ENCODE measurements at regions not wholly inside any gene's neighbourhood (a gene's known extent, or its start where the extent isn't known, plus 50 kb on each side); places are given as distances from the start of the nearest gene placed in this dataset.

GRCh38 chr2:176601066-176601465 is 331.8 kb downstream of the MTX2 start:
- 45 to 50% methylated on average over 2 of the region's 2 CpGs for WGBS, 2 donors
- DNase-seq (no peak), ATAC-seq (no peak), FAIRE-seq (no peak)
- TF ChIP-seq, protein P1, sequence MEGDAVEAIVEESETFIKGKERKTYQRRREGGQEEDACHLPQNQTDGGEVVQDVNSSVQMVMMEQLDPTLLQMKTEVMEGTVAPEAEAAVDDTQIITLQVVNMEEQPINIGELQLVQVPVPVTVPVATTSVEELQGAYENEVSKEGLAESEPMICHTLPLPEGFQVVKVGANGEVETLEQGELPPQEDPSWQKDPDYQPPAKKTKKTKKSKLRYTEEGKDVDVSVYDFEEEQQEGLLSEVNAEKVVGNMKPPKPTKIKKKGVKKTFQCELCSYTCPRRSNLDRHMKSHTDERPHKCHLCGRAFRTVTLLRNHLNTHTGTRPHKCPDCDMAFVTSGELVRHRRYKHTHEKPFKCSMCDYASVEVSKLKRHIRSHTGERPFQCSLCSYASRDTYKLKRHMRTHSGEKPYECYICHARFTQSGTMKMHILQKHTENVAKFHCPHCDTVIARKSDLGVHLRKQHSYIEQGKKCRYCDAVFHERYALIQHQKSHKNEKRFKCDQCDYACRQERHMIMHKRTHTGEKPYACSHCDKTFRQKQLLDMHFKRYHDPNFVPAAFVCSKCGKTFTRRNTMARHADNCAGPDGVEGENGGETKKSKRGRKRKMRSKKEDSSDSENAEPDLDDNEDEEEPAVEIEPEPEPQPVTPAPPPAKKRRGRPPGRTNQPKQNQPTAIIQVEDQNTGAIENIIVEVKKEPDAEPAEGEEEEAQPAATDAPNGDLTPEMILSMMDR (IDR thresholded peaks at IDR 0.05), result no peak
- H3K27ac ChIP-seq, result no peak overlapping the region
- no peaks in the 10 kb centered on the region for H3K36me3 ChIP-seq
- intact Hi-C loops (cut with DNase I), result no loop called here
- H3K9me3 ChIP-seq, result no peaks in the 10 kb centered on the region
- no peaks in the 10 kb centered on the region for H3K4me1 ChIP-seq
- no peak overlapping the region for H3K4me3 ChIP-seq
- H3K27me3 ChIP-seq, result no peaks in the 10 kb centered on the region

DNA sequence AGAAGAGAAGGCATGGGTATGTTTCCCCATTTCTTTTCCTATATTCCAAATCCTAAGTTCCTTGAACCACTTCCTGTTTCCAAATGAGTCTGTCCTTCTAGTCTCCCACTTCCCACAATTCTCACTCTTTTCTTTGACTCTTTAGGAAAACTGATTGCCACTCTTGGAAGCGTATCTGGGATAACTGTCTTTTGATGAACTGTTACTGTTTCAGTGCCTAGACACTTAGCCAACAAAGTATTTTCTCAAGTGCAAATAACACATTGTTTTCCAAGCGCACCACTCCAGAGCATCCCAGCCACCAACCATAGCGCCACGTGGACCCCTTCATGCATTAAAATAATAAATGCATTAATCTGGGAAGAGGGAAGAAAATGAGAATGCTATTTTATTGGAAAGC is 342.8 kb downstream of the MTX2 start:
- H3K9me3 ChIP-seq, result no peaks in the 10 kb centered on the region
- no peaks in the 10 kb centered on the region for H3K36me3 ChIP-seq
- H3K4me1 ChIP-seq, result no peaks in the 10 kb centered on the region
- WGBS, 2 donors, result 80 to 82% methylated on average over 4 of the region's 4 CpGs
- H3K27ac ChIP-seq, result no peak overlapping the region
- no peak for DNase-seq
- intact Hi-C loops (cut with DNase I), result no loop called here
- H3K4me3 ChIP-seq, result no peak overlapping the region
- TF ChIP-seq, protein P1 (IDR thresholded peaks at IDR 0.05), result no peak
- peaks cover 0 to 8% (median 0%) of the 10 kb centered on the region in 4 donors for H3K27me3 ChIP-seq
- FAIRE-seq, result no peak
- ATAC-seq, result no peak

GRCh38 chr2:176612736-176613135 is 343.5 kb downstream of the MTX2 start:
- no peak for FAIRE-seq
- Histone ChIP-seq H3K27me3 (peaks cover 0 to 8% (median 0%) of the 10 kb centered on the region in 4 donors), H3K4me1 (no peaks in the 10 kb centered on the region), H3K9me3 (no peaks in the 10 kb centered on the region), H3K36me3 (no peaks in the 10 kb centered on the region), H3K4me3 (no peak overlapping the region), H3K27ac (no peak overlapping the region)
- WGBS, 2 donors, result 20 to 26% methylated on average over 3 of the region's 3 CpGs
- no peak for ATAC-seq
- TF ChIP-seq, protein P1 (IDR thresholded peaks at IDR 0.05), result no peak
- intact Hi-C loops (cut with DNase I), result no loop called here
- DNase-seq, result no peak

DNA sequence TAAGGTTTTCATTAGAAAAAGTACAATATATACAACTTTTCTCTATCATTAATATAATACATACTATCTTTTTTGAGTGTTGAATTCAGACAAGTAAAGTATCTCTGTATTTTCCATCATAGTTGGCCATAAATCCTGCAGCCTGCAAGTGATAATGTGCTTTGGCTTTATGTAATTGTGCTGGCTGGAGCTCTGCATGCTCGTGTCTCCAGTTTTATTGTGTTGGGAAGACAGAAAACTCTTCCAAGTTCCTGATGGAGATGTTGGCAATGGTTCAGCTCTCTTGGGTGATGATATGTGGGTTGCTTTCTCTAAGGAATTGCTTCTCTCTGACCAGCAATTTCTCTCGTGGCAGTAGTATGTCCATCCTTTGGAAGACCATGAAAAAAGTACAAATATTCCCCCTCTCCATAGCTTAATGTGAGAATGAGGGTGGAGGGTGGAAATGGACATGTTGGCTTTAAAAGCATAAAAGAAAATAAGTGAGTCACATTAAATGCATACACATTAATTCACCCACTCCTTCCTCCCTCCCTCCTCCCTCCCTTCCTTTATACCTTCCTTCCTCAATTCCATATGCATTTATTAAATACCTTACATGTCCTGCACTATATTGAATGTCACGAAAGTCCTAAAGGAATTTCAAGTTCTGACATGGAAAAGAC is 344.2 kb downstream of the MTX2 start:
- Histone ChIP-seq H3K4me1 (no peaks in the 10 kb centered on the region), H3K36me3 (no peaks in the 10 kb centered on the region), H3K27me3 (peaks cover 0 to 8% (median 0%) of the 10 kb centered on the region in 4 donors), H3K27ac (no peak overlapping the region), H3K9me3 (no peaks in the 10 kb centered on the region), H3K4me3 (no peak overlapping the region)
- ATAC-seq (no peak), FAIRE-seq (no peak), DNase-seq (no peak)
- TF ChIP-seq, protein P1 (IDR thresholded peaks at IDR 0.05), result no peak
- WGBS, 2 donors, result 29 to 36% methylated on average over 3 of the region's 3 CpGs
- intact Hi-C loops (cut with DNase I), result no loop called here

GRCh38 chr2:176614049-176614448 is 344.8 kb downstream of the MTX2 start:
- intact Hi-C loops (cut with DNase I), result no loop called here
- no peaks in the 10 kb centered on the region for H3K36me3 ChIP-seq
- ATAC-seq (no peak), FAIRE-seq (no peak), DNase-seq (no peak)
- TF ChIP-seq, protein P1 (IDR thresholded peaks at IDR 0.05), result no peak
- H3K4me3 ChIP-seq, result no peak overlapping the region
- H3K9me3 ChIP-seq, result no peaks in the 10 kb centered on the region
- no peaks in the 10 kb centered on the region for H3K4me1 ChIP-seq
- WGBS, 2 donors, result 52 to 59% methylated on average over 2 of the region's 2 CpGs
- H3K27ac ChIP-seq, result no peak overlapping the region
- peaks cover 0 to 8% (median 0%) of the 10 kb centered on the region in 4 donors for H3K27me3 ChIP-seq

Measured in pancreas (tissue), 10 donors.